Suppressor macrophage treated with lipopolysaccharide for 1 hour (primary cell): ENCODE measurements at regions not wholly inside any gene's neighbourhood (a gene's known extent, or its start where the extent isn't known, plus 50 kb on each side); places are given as distances from the start of the nearest gene placed in this dataset.
"Not testable (repeated sequence)": the region's sequence is repeated elsewhere in the genome, so short reads cannot be mapped to it uniquely, and the experiment has no call there.

Source experiments
- DNase-seq, 3 donors: peaks; one replicate each; pipeline ENCODE4 v3.0.0-alpha.2; 2020 to 2022

DNA sequence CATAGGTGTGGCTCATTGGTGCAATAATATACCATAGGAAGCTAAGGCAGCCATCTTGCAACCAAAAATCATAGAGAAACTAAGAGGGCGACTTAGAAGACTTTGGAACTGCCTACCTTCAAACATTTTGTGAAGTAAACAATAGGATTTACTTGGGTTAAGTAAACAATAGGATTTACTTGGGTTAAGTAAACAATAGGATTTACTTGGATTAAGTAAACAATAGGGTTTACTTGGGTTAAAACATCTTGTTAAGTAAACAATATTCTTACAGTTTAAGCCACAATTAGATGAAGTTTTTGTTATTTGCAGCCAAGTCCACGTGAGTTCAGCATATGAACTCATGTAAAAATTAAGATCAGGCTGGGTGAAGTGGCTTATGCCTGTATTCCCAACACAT lies 722.4 kb upstream of the AUTS2 start:
- no peak for DNase-seq

DNA sequence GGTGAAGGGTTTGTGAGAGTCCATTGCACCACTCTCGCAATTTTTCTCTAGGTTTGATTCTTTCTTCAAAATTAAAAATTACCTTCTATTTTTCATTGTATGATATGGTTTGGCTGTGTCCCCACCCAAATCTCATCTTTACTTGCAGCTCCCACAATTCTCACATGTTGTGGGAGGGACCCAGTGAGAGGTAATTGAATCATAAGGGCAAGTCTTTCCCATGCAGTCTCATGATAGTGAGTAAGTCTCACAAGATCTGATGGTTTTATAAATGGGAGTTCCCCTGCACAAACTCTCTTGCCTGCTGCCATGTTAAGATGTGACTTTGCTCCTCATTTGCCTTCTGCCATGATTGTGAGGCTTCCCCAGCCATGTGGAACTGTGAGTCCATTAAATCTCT lies 711.2 kb upstream of the AUTS2 start:
- not testable (repeated sequence) for DNase-seq

DNA sequence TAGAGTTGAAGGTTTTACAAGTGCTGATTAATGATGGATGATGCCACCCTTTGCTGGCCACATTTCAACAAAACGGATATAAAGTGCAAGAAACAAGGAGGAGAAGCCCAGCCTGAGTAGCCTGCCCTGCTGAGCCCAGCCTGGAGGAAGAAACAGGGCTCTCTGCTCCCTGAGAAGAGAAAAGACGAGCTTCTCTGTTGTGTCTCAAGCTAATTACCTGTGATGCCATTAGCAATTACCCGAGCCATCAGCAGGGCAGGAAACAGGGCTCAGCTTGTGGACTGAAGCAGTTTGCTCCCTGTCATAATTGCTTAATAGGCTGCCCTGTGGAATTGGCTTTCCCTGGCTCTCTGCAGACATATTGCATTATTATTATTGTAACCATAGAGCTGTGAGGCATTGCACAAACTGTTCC lies 709.3 kb upstream of the AUTS2 start:
- DNase-seq: no peak

DNA sequence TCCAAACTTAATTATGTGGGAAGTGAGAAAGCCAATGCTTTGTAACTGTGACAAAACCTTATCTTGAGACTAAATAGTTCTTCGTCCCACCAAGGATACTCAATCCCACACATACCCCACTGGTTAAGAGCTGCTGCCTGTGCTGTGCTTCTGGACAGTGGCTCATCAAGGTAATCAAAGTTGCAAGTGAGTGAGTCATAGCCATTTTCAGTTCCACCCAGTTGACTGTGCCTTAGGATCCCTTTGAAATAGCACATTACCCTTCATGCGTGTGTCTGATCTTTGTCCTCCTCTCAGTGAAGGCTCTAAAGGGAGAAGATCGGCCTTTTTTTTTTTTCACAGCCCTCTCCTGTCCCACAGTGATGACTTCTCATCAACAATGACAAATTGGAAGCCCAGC lies 706.0 kb upstream of the AUTS2 start:
- DNase-seq: no peak

DNA sequence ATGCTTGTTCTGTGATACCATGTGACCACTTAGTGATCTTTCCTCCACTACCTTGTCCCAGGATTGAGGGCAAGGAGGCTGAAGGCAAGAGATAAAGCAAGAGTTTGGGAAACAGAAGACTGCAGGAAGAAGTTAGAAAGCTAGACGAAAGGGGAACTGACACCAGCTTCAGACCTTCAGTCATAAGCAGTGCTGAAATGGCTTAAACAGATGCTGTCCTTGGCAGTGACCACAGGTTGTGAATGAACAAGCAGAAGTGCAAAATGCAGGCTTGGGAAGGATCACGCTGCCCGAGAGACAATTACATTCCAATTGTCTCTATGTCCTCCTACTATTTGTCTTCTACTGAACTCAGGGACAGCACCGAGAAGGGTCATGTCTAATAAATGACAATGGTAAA lies 704.9 kb upstream of the AUTS2 start:
- no peak for DNase-seq

DNA sequence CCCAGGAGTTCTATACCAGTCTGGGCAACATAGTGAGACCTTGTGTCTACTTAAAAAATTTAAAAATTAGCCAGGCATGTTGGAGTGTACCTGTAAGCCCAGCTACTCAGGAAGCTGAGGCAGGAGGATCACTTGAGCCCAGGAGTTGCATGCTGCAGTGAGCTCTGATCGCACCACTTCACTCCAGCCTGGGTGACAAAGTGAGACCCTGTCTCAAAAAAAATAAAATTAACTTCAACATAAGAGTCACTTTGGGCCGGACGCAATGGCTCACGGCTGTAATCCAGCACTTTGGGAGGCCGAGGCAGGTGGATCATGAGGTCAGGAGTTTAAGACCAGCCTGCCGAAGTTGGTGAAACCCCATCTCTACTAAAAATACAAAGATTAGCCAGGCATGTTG lies 699.1 kb upstream of the AUTS2 start:
- not testable (repeated sequence) for DNase-seq

DNA sequence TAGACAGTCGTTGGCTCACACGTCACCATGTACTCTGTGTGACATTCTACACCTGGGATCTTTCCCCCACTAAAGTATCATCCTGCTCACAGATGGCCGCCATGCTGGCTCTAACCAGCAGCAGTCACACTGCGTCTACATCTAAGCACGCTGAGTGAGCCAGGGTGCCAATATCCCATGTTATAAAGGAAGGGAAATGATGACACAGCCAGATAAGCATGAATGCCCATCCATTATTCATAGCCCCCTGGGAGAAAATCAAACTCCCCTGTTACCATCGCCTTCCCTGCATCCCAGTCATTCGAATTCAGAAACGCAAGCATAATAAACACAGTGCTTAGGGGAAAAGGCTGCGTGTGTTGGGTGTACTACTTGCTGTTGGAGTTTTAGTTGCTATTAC lies 698.2 kb upstream of the AUTS2 start:
- no peak for DNase-seq

DNA sequence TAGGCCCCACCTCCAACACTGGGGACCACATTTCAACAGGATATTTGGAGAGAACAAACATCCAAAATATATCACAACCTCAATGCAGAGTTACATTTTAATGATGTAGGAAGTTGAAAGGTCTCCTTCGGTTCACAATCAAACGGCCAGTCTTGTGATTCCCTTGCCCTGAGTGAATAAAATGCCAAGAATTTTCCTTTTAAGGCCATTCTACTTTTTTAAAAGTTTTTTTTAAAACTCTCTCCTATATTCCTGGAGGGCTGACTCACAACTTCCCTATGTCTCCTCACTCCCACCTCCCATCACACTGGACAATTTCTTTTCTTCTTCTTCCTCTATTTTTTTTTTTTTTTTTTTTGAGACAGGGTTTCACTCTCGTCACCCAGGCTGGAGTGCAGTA lies 693.6 kb upstream of the AUTS2 start:
- no peak for DNase-seq

DNA sequence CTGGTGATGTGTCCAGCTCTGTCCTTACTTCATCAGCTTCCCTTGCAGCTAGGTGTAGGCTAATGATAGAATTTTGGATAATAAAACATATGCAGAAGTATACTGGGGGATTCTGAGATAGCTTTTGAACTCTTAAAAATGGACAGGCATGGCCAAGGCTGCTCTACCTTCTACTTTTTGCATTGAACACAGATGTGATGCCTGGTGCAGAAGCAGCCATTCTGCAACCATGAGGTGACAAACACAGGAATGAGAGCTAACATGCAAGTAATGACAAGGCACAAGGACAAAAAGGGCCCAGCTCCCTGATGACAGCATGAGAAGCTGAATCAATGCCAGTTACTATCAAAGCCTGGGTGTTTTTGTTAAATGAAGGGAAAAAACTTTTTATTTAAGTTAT lies 686.5 kb upstream of the AUTS2 start:
- no peak for DNase-seq

DNA sequence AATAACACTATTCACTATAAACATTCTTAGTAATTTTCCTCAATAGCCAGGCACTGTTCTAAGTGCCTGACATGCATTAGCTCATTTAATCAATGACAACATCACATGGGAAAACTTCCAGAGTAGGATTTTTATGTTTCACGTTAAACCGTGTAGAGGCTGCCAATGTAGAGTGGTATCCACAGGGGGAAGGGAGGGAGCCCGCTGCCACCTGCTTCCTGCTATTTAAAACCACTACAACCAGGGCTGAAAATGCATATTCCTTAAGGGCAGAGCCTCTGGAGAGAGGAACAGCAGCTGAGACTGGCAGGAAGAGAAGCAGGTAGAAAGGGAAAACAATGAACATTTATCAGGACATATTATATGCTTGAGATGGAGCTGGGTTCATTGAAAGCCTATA lies 684.3 kb upstream of the AUTS2 start:
- DNase-seq: no peak

DNA sequence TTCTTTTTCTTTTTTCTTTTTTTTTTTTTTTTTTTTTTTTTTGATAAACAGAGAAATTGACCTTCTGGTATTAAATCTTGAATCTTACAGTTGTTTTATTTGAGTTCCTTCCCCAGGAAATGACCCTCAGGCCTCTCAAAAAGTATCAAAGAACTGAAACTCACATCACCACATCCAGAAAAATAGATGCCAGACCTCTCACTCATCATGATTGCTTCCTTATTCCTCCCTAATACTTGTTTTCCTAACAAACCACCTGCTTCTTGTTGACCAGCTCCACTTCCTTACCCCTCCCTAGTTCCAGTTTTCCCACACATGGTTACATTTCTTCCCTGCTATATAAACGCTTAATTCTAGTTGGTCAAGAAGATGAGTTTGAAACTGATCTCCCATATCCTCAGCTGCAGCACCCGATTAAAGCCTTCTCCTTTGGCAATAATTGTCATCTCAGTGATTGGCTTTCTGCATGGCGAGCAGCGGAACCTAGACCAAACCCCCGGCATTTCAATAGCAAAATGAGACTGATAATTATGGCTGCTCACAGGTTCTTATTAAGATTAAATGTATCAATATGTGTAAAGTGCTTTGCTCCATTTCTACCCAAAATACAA lies 681.1 kb upstream of the AUTS2 start:
- no peak for DNase-seq

DNA sequence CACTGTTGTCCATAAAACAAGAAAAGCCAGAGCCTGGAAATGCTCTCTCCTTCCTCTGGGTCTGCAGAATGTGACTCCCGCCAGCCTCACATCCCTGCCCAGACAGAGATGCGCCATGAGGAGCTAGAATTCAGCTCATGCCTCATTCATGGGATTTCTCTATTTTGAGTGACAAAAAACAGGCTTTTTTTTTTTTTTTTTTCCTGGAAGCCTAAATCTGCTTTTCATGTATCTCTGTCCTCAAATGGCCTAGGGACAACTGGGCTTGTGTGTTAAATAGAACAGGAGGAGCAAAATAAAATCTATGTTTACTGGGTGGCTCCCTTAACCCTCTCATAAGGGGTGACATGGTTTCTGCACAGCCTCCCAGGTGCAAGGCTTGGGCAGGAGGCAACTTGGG lies 679.7 kb upstream of the AUTS2 start:
- DNase-seq: no peak

DNA sequence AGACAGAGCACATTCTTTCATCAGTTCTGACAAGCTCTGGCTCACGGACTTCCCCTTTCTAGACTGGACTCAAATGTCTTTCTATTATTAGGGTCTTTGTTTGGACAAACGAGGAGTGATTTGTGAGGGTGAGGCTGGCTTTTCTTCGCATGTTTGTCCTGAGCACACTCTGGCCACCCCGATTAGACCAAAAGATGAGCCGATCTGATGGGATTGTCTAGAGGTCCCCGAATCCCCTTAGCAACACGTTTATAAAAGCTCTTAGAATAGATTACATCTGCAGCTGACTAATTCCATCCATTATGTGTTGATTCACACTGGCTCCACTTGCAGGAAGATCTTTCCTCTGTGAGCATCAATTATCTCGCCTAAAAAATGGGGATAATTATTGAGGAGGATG lies 675.4 kb upstream of the AUTS2 start:
- DNase-seq: no peak

DNA sequence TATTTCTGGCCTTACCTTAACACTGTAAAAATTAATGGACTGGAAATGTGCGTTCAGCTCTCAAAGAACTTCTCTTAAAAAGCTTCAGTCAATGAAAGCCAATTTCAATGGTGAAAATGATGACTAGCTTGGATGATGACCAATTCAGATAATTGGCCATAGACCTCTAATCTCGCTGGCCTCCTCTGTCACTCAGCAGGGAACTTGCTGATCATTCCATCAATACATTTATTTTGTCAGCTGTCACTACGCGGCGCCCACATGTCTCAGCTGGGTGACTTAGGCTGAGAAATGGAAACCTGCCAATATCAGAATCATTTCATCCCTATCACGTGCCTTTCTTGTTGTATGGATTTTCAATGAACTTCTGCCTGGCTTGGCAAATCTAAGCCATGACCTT lies 673.0 kb upstream of the AUTS2 start:
- DNase-seq: no peak

DNA sequence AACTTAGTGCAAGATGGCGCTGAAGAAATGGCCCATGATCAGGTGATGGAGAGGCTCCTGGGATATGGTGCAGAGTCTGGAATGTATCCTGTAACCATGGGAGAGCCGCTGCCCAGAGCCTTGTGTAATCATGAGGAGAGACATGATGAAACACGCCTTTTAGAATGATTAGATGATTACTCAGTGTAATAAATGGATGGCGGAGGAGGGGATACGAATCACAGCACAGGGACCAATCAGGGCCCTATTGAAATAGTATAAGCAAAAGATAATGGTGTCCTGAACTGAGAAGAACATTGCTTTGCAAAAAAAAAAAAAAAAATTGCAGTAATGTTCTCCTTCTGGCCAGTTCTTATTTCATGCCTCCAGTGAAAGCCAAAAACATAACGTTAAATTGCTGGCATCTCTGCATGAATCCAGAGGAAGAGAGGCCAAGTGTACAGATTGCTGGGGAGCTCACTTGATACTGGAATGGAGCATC lies 668.5 kb upstream of the AUTS2 start:
- no peak for DNase-seq

DNA sequence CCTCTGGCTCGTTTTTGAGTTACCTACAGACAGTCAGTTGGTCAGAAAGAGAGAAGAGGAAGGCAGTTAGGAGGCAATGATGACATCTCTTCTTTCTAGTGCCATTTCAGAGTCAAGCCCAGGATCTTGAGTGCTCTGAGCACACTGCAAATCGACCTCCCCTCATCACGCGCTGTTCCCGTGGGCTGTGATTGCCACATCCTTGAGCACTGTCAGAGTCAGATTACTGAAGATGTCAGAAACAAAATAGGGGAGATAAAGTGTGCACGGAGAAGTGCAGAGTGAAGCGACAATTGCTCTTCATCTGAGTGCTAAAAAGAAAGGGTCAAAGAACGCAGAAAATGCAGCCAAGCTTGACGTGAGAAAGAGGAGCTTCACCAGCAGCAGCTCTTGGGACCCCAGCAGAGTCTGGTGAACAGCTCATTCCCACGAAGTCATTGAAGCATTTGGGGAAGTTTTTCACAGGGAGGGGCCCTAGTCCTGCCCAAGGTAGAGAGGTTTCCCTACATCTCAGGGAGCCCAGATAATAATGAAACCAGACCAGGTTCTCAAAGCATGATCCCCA lies 661.7 kb upstream of the AUTS2 start:
- no peak for DNase-seq

DNA sequence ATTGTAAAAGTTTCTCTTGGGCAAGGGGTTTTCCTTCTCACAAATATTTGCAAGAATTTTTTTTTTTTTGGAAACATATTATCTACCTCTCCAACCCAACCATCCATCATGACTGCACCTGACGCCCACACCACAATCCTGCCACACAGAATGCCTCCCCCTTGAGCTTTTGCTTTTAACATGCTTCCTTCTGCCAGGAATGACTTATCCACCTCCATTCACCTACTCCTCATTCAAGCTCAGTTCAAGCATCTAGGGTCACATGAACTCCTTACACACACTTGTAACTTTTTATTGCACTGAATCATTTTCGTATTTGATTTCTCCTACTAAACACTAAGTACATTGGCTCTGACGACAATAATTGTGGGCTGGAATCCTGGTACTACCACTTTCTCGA lies 660.1 kb upstream of the AUTS2 start:
- no peak for DNase-seq

DNA sequence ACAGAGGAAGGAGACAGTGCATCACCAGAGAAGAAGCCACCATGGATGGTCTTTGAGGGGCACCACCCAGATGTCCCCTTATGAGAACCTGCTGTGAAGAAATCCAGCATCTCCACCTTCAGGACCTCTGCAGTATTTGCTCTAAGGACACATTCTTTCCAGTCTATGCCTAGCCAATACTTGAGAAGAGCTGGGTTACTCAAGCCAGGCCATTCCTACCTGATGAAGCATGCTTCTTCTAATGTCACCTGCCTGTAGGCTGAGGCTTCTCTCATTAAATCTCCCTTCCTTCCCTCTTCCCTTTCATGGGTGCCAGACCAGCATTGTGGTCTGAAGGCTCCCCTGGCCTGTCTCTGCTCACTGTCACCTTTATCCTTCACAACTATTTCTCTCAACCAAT lies 654.5 kb upstream of the AUTS2 start:
- DNase-seq: no peak

DNA sequence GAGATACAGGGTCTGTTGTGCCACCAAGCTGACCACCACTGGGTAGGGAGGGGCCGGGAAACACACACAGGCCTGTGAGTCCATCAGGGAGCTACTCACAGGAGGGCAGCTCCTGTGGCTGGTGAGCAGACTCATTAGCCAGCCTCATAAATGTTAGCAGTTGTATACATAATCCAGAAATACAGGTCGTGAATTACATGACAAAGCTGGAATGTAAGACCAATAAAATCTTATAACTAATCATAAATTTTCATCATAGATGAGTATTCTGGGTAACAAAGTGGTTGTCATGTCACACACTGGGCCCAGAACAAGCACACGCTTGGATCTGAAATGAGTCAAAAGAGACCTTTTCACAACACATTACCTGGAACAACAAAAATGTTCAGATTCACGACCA lies 642.6 kb upstream of the AUTS2 start:
- no peak for DNase-seq

DNA sequence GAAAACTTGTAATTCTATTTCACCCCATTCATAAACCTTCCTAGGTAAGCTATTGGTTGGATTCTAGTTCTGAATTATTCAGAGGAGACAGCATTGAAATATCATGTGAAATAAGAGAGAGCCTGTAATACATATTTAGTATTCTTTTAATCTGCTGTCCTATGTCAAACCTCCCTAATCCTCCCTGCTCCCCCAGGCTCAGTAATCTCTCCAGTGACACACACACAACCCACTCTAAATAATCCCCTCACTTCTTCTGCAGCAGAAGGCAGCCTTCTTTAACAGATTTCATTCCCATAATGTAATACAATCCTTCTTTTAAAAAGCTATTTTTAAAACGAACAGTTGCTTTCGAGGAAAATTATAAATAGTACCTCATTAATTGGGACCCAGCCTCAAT lies 639.7 kb upstream of the AUTS2 start:
- no peak for DNase-seq

DNA sequence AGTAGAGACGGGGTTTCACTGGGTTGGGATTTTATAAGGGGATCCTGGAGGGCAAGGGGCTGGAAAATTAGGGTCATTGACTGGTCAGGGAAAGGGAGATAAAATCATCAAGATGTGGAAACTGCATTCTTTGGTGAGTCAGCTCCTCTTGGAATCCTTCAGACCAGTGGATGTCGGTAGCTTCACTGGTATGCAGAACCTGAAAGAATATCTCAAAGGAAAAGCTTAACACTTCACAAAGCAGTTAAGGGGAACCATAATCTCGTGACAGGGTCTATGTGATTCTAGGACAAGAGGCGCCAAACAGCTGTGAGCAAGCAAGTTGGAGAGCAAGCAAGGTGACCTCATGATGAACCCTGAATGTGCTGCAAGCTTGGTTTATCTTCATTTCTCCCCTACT lies 634.7 kb upstream of the AUTS2 start:
- no peak for DNase-seq

DNA sequence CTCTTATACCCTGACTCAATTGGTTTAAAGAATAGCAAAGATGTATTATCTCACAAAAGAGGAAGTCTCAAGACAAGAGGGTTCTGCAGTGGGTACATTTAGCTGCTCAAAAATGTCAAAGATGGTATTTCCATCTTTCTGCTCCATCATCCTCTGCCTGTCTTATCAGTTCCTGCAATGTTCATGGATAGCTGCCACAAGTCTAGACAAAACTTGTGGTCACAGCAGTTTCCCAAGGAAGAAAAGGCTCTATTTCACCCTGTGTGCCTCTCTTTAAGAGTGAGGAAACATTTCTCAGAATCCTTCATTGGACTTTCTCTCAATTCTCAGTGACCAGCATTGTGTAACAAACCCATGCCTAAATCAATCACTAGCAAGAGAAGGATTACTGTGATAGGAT lies 634.2 kb upstream of the AUTS2 start:
- DNase-seq: no peak

DNA sequence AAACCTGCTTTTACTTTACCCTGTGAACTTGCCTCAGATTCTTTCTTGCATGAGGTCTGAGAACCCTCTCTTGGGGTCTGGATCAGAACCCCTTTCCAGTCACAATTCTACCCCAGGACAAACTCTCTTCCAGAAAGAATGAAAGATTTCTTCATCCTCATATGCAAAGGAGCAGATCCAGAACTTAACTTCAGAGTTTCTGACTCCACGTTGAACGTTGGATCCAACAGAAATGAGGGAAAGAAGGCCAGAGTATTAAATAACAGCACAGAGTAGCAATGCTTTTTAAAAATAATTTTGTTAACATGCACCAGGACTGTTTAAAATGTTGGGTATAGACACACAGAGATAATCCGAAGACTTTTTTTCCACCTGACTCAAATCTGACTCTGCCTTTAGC lies 632.9 kb upstream of the AUTS2 start:
- DNase-seq: no peak

DNA sequence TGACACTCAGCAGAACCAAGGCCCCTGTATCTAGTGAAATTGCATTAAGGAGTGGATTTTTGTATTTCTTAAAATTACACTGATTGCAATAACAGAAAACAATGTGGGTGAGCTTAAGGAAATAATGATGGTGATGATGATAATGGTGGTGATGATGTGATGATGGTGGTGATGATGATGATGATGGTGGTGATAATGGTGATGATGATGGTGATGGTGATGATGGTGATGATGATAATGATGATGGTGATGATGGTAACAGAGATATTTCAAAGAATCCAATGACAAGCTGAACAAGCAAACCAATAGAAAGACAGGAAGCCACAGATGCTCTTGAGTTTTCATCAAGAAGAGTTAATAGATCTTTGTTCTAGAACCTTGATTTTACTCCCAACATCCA lies 630.7 kb upstream of the AUTS2 start:
- no peak for DNase-seq

DNA sequence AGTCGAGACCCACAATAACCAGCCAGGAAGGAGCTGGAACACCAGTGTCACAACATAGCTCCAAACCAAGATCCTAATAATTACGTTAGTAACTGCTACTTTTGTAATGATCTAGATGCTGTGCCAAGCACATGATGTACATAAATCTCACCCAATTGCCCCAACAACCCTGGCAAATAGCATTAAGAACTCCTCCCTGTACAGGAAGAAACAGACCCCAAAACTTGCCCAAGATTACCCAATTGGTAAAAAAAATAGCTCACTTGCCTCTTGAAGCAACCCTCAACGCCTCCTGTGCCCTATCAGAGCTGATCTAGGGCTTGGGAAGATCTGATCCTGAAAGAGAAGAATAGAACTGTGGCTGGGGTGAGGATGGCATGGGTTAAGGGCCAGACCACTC lies 628.7 kb upstream of the AUTS2 start:
- no peak for DNase-seq
